NCI-H226 (cell line): ENCODE measurements at regions not wholly inside any gene's neighbourhood (a gene's known extent, or its start where the extent isn't known, plus 50 kb on each side); places are given as distances from the start of the nearest gene placed in this dataset.

Source experiments
- DNase-seq: peaks from one replicate; pipeline ENCODE4 v3.0.0-alpha.2; 2015

GRCh38 chr17:74098136-74099024 is 105.1 kb upstream of the RPL38 start:
- no peak for DNase-seq

- DNase-seq: no peak
Observed at GRCh38 chr17:74099442-74100340, 103.8 kb upstream of the RPL38 start.

DNA sequence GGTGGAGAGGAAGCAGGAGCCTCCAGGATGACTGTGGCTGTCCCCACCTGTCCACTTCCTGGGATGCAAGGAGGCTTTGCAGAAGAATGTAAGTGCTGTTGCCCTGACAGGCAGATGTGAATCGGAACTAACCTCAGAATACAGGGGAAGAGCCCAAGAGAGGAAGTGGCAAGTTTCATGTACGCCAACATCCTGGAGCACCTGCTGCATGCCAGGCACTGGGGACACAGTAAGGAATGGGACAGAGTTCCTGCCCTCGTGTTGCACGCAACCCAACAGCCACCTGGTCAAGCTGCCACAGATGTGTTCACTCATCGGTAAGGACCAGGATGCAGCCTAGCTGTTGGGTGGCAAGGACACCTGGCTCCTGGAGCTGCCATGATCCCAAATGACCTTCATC is 98.6 kb upstream of the RPL38 start:
- DNase-seq: no peak

GRCh38 chr17:74107107-74107506 is 96.4 kb upstream of the RPL38 start:
- DNase-seq: no peak

- DNase-seq: no peak
Observed at GRCh38 chr17:74108126-74108705, 95.3 kb upstream of the RPL38 start.

DNA sequence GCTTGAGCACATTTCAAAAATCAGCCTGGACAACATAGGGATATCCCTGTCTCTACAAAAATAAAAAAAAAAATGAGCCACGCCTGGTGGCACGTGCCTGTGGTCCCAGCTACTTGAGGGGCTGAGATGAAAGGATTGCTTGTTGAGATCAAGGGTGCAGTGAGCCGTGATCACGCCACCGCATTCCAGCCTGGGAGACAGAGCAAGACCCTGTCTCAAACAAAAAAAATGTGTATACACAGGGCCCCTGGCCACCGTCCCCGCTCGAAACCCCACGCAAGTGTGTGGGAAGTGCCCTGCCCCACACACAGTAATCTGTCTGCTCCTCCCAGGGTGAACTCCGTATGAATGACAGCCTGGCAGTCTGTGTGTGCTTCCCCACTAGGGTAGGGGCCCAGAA is 93.0 kb upstream of the RPL38 start:
- no peak for DNase-seq

DNA sequence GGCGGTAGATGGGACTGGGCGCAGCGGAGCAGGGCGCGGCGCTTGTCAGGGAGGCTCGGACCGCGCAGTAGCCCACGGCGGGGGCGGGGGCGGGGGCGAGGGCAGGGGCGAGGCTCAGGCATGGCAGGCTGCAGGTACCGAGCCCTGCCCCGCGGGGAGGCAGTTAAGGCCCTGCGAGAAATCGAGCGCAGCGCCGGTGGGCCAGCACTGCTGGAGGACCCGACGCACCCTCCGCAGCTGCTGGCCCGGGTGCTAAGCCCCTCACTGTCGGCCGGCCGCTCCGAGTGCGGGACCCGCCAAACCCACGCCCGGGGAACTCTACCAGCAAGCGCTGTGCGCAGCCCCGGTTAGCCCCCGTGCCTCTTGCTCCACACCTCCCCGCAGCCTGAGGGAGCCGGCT is 90.2 kb upstream of the RPL38 start:
- DNase-seq: no peak

DNA sequence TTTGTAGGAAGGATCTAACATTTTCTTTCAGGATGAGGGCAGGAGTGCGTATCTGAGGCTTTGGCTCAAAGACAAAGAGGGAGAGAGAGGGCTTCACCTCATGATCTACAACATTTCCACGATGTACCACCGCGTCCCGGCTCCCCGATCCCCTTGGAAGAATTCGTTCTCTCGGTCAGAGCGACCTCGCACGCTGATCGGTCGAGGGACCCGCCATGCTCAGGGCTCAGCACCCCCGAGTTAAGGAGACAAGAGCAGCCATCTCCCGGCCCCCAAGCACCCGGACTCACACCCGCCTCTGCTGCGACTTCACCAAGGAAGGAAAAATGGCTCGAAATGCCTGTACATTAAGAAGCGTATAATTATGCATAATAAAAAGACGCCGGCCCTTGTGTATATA is 89.5 kb upstream of the RPL38 start:
- no peak for DNase-seq

DNA sequence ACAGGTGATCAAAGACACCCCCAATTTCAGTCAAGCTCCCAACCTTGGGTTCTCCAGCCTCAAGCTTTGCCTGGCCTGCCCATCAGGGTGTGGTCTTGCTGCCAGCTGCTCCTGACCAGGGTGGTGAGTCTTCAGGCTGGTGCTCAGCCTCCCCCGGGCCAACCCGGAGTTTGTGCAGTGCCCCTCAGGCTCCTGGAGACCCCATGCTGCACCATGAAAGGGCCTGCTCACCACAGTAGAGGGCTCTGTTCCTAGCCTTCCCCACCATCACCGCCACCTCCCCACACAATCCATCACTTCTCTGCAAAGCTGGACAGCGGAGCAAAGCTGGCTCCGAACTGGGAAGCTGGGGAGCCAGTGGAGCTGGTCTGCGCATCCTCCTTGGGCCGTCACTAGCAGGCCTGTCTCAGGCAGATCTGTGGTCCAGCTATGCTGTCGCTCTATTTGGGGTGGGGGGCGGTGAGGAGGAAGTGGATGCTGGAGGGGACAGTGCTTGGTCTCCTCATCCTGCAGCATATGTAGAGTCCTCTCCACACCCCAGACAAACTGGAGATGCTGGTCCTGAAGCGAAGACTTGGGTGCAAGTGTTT is 88.5 kb upstream of the RPL38 start:
- no peak for DNase-seq

GRCh38 chr17:74115586-74115985 is 87.9 kb upstream of the RPL38 start:
- no peak for DNase-seq

DNA sequence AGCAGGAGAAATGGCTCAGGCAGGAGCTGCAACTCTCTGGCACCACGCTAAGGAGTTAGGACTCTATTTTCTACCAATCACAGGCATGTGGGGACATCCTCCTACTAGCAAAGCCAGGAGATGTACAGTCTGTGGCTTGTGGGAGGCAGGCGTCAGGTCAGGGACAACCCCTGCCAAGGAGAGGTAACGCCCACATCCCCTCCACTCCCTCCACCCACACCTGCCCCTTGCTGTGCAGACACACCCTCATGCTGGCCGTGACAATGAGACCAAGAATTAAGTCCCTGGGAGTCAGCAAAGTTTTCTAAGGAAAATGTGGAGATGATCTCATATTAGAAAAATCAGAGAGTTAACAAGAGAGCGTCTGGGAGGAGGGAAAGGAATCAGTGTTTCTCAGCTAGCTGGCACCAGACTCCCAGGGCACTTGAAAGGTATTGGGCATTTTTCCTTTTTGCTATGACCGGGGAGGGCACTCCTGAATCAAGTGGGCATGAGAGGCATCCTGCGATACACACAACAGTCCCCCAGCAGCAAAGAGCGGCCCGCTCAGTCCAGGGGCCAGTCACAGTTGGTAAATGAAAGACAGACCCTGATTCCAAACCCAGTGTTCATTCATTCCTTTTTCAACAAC is 87.3 kb upstream of the RPL38 start:
- no peak for DNase-seq

GRCh38 chr17:74117087-74117698 is 86.3 kb upstream of the RPL38 start:
- DNase-seq: no peak

GRCh38 chr17:74117999-74118421 is 85.5 kb upstream of the RPL38 start:
- DNase-seq: no peak

GRCh38 chr17:74118504-74118903 is 85.0 kb upstream of the RPL38 start:
- DNase-seq: no peak

DNA sequence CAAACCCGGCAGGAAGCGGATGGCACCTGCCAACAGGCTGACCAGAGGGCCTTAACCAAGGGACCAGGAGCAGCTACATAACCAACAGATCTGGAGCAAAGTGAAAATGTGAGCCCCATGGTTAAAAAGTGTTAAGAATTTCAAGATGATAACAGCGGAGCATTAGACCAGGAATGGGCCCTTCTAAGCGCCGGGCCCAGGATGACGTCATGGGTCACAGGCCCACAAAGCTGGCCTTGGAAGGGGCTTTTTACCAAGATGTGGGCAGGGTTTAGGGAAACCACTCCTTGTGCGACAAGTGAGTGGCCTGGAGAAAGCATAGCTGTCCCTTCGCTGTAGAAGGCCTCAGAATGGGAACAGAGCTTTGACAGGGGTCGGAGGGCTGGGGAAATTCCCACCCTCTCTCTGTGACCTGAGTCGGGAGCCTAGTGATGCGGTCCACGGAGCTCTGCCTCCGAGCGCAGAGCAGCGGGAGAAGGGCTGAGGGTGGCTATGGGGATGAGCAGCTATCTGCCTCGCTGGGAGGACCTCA is 84.4 kb upstream of the RPL38 start:
- no peak for DNase-seq

DNA sequence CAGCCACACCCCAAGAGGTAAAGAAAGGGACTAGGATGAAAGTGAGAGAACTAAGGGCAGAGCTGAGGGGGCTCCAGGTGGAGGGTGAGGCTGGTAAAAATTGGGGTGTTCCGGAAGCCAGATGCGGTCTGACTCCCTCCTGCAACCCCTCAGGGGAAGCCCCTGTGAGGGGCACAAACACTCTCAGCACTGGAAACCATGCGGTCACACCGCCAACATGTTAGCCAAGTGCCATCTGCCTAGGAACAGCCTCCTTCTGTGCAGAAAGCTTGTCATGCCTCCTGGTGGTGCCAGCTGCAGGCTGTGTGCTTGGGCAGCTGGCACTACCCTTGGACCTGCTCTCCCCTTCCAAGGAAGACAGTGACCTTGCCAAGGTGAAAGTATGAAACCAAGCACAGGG is 83.5 kb upstream of the RPL38 start:
- DNase-seq: no peak

- DNase-seq: no peak
Observed at GRCh38 chr17:74123350-74123749, 80.1 kb upstream of the RPL38 start.

DNA sequence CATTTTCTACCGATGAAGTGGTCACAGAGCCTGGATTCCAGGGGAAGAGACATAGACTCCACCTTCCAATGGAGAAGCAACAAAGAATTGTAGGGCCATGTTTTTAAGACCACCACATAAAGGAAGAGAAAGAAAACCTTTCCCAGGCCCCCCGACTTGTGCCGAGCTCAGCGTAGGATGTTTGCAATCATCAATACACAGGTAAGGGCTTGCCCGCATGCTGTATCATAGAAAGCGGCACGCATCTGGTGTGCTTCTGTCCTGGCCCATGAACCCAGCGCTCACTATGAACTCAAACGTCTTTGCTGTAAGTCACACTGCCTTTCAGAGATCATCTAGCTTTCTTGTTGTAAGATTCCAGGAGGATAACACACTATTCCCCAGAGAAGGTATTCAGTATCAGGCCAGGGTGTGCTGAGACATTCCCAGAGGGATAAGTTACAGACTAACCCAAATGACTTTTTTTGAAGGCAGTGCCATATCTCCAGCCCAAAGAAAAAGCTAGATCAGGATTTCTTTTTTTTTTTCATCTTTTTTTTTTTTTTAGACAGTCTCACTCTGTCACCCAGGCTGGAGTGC is 79.5 kb upstream of the RPL38 start:
- DNase-seq: no peak

DNA sequence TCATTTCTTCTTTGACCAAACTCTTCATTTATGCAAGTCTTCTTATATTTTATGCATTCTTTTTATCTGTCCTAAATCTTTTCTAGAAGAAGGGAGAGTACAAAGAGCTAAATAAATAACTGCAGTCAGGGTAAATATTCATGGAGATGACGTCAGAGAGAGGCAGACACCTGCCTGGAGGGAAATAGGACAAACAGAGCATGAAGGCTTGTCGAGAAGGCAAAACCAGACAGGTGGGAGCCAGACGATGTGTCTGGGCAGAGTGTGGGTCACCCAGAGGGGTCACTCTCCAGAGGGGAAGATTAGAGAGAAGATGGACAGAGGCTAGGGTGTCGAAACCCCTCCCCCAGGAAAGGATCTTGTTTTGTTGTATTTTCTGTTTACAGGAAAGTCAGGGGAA is 78.3 kb upstream of the RPL38 start:
- no peak for DNase-seq

DNA sequence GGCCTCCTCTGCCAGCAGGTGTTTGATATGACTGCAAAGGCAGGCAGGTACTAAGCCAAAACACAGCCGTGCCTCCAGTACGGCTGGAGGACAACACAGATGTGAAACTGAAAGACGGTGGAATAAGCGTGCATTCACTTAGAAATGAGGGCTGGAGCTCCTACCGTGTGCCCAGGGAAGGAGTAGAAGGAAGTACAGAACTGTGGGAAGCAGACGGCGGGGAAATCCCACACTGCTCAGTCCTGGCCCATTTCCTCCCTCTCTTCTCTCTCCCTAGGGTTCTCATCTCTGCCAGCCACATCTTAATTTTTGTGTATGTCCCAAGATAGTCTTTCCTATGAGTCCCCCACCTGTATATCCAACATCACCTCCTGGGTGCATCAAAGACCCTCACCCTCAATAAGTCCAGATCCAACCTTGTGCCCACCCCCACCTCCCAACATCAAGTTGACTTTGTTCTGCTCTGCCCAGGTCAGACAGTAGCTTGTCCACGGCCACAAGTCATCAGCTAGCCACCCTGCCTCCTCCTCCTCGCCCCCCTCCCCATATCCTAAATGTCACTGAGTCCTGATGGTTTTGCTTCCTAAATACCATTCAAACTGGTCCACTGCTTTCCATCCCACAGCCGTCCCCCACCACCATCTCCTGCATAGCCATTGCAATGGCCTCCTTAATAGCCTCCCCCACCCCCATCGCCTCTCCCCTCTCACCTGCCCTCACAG is 77.1 kb upstream of the RPL38 start:
- DNase-seq: no peak

- DNase-seq: no peak
Observed at GRCh38 chr17:74126959-74127358, 76.5 kb upstream of the RPL38 start.
